Gastroesophageal sphincter (tissue), 4 donors: ENCODE measurements at regions not wholly inside any gene's neighbourhood (a gene's known extent, or its start where the extent isn't known, plus 50 kb on each side); places are given as distances from the start of the nearest gene placed in this dataset.

Source experiments
- ATAC-seq: fragments of 150-250 bp; one replicate; pipeline ENCODE4 v1.9.1; 2016; ENCODE audit warnings: mild to moderate bottlenecking, moderate library complexity
- H3K27ac ChIP-seq, 4 donors: fragments of 200-600 bp; sonication (generic) in 3 of 4; 1 replicate in 3 of 4; 2 replicates in 1 of 4; pipeline ENCODE4 v1.5.1; 2016 to 2019
- H3K27me3 ChIP-seq: fragments of 200-600 bp; sonication (generic); one replicate; pipeline ENCODE4 v1.5.1; 2019
- H3K36me3 ChIP-seq, 2 donors: fragments of 200-600 bp; sonication (generic); one replicate each; pipeline ENCODE4 v1.5.1; 2019; ENCODE audit warnings: control low read depth in 1 of 2
- H3K4me1 ChIP-seq, 3 donors: fragments of 200-600 bp; sonication (generic); 1 replicate in 2 of 3; 2 replicates in 1 of 3; pipeline ENCODE4 v1.5.1; 2016 to 2019; ENCODE audit warnings: control low read depth in 2 of 3
- H3K4me3 ChIP-seq, 2 donors: fragments of 200-600 bp; sonication (generic); one replicate each; pipeline ENCODE4 v1.5.1; 2019; ENCODE audit warnings: mild to moderate bottlenecking in 1 of 2, moderate library complexity in 1 of 2
- H3K9me3 ChIP-seq, 3 donors: fragments of 200-600 bp; sonication (generic); one replicate each; pipeline ENCODE4 v1.5.1; 2017 to 2019; ENCODE audit warnings: control low read depth in 2 of 3
- CTCF ChIP-seq, 4 experiments: fragments of 200-600 bp in 2 of 4; fragments of 450-650 bp in 2 of 4; sonication (generic) in 1 of 4; IDR thresholded peaks; one replicate each; pipeline ENCODE4 v1.5.1; 2017 to 2019; ENCODE audit warnings: antibody characterized with exemption in 4 of 4, mild to moderate bottlenecking in 2 of 4, moderate library complexity in 2 of 4
- EP300 ChIP-seq: sonication (generic); formaldehyde crosslinking; IDR thresholded peaks from one replicate; pipeline ENCODE4 v1.6.1; 2017; ENCODE audit warnings: antibody characterized with exemption, mild to moderate bottlenecking
- POLR2A ChIP-seq, 2 donors: fragments of 450-650 bp; IDR thresholded peaks; one replicate each; pipeline ENCODE4 v1.6.1; 2017; ENCODE audit warnings: antibody characterized with exemption in 2 of 2, mild to moderate bottlenecking in 2 of 2, moderate library complexity in 1 of 2
- POLR2AphosphoS5 ChIP-seq: sonication (generic); formaldehyde crosslinking; IDR thresholded peaks from one replicate; pipeline ENCODE4 v1.6.1; 2017; ENCODE audit warnings: antibody characterized with exemption
- WGBS, 2 donors: methylation state at CpG; one replicate each; pipeline ENCODE4 v1.1.5; 2018; ENCODE audit warnings: low coverage in 1 of 2; 5-methylcytosine and 5-hydroxymethylcytosine counted together

GRCh38 chr12:61523276-61523992 lies 736.8 kb upstream of the USP15 start:
- Histone ChIP-seq H3K27ac (no peak overlapping the region), H3K27me3 (no peaks in the 10 kb centered on the region), H3K36me3 (no peaks in the 10 kb centered on the region), H3K9me3 (no peaks in the 10 kb centered on the region), H3K4me3 (no peak overlapping the region), H3K4me1 (peaks cover 0 to 6% (median 0%) of the 10 kb centered on the region in 3 donors)
- TF ChIP-seq POLR2A (IDR thresholded peaks at IDR 0.05) (no peak), CTCF (IDR thresholded peaks at IDR 0.05) (no peak), EP300 (no peak), POLR2AphosphoS5 (no peak)
- WGBS, 2 donors, result 85 to 92% methylated on average over 3 of the region's 3 CpGs
- ATAC-seq, result no peak

GRCh38 chr12:61524851-61525250 lies 735.4 kb upstream of the USP15 start:
- no peaks in the 10 kb centered on the region for H3K27me3 ChIP-seq
- 39 to 55% methylated on average over 2 of the region's 2 CpGs for WGBS, 2 donors
- no peak for TF ChIP-seq EP300
- TF ChIP-seq CTCF (IDR thresholded peaks at IDR 0.05), result no peak
- no peak for TF ChIP-seq POLR2A (IDR thresholded peaks at IDR 0.05)
- no peak for TF ChIP-seq POLR2AphosphoS5
- H3K9me3 ChIP-seq, result no peaks in the 10 kb centered on the region
- no peak for ATAC-seq
- H3K4me1 ChIP-seq, result no peaks in the 10 kb centered on the region
- no peak overlapping the region for H3K27ac ChIP-seq
- no peak overlapping the region for H3K4me3 ChIP-seq
- no peaks in the 10 kb centered on the region for H3K36me3 ChIP-seq

GRCh38 chr12:61525331-61525730 lies 734.9 kb upstream of the USP15 start:
- H3K4me3 ChIP-seq, result no peak overlapping the region
- H3K9me3 ChIP-seq, result no peaks in the 10 kb centered on the region
- TF ChIP-seq CTCF (IDR thresholded peaks at IDR 0.05), result no peak
- no peak for TF ChIP-seq POLR2AphosphoS5
- TF ChIP-seq POLR2A (IDR thresholded peaks at IDR 0.05), result no peak
- no peak for TF ChIP-seq EP300
- H3K36me3 ChIP-seq, result no peaks in the 10 kb centered on the region
- H3K27me3 ChIP-seq, result no peaks in the 10 kb centered on the region
- no peaks in the 10 kb centered on the region for H3K4me1 ChIP-seq
- no peak for ATAC-seq
- WGBS, 2 donors, result 60 to 100% methylated on average over 1 of the region's 3 CpGs
- no peak overlapping the region for H3K27ac ChIP-seq

- H3K4me3 ChIP-seq, result no peak overlapping the region
- H3K9me3 ChIP-seq, result no peaks in the 10 kb centered on the region
- no peaks in the 10 kb centered on the region for H3K36me3 ChIP-seq
- H3K27ac ChIP-seq, result no peak overlapping the region
- no peak for ATAC-seq
- peaks cover 0 to 3% (median 0%) of the 10 kb centered on the region in 3 donors for H3K4me1 ChIP-seq
- H3K27me3 ChIP-seq, result no peaks in the 10 kb centered on the region
- TF ChIP-seq POLR2A (IDR thresholded peaks at IDR 0.05), result no peak
- no peak for TF ChIP-seq EP300
- no peak for TF ChIP-seq POLR2AphosphoS5
- TF ChIP-seq CTCF (IDR thresholded peaks at IDR 0.05), result no peak
These were observed 729.7 kb upstream of the USP15 start for GRCh38 chr12:61530456-61530855.

GRCh38 chr12:61531195-61531594 lies 729.0 kb upstream of the USP15 start:
- Histone ChIP-seq H3K4me1 (peaks cover 0 to 11% (median 3%) of the 10 kb centered on the region in 3 donors), H3K9me3 (no peaks in the 10 kb centered on the region), H3K4me3 (no peak overlapping the region), H3K27ac (no peak overlapping the region), H3K27me3 (no peaks in the 10 kb centered on the region), H3K36me3 (no peaks in the 10 kb centered on the region)
- WGBS, 2 donors, result 52 to 68% methylated on average over 4 of the region's 4 CpGs
- no peak for TF ChIP-seq CTCF (IDR thresholded peaks at IDR 0.05)
- TF ChIP-seq POLR2AphosphoS5, result no peak
- TF ChIP-seq POLR2A (IDR thresholded peaks at IDR 0.05), result no peak
- TF ChIP-seq EP300, result no peak
- ATAC-seq, result no peak
